ENCODE measurements at regions not wholly inside any gene's neighbourhood (a gene's known extent, or its start where the extent isn't known, plus 50 kb on each side); places are given as distances from the start of the nearest gene placed in this dataset.

GRCh38 chr4:10288830-10289537, 168.2 kb downstream of the ZNF518B start:
- peaks cover 2% of the 10 kb centered on the region for H3K27me3 Mint-ChIP-seq
- ChIA-PET CTCF (no interaction called here), POLR2A (no interaction called here)
- H3K36me3 Mint-ChIP-seq (ENCODE audit: low read depth), result no peaks in the 10 kb centered on the region
- DNase-seq, result no peak
- no peak overlapping the region for H3K4me3 Mint-ChIP-seq
- no peaks in the 10 kb centered on the region for H3K9me3 Mint-ChIP-seq
- H3K27ac Mint-ChIP-seq, result no peak overlapping the region
- peaks cover 5% of the 10 kb centered on the region for H3K4me1 Mint-ChIP-seq

GRCh38 chr4:10285028-10285427, 168.4 kb upstream of the WDR1 start:
- Mint-ChIP-seq H3K36me3 (ENCODE audit: low read depth) (no peaks in the 10 kb centered on the region), H3K4me3 (no peak overlapping the region), H3K9me3 (no peaks in the 10 kb centered on the region), H3K4me1 (peaks cover 5% of the 10 kb centered on the region), H3K27me3 (no peaks in the 10 kb centered on the region), H3K27ac (no peak overlapping the region)
- POLR2A ChIA-PET, result no interaction called here
- DNase-seq, result no peak
- CTCF ChIA-PET, result interaction anchor here (1.0 kb wide), 1 partner anchor 127 kb away, joined by 3 read pairs; no protein-coding TSS in a partner anchor

GRCh38 chr4:10283761-10284160, 167.2 kb upstream of the WDR1 start:
- DNase-seq, result no peak
- H3K27ac Mint-ChIP-seq, result no peak overlapping the region
- no peak overlapping the region for H3K4me3 Mint-ChIP-seq
- H3K27me3 Mint-ChIP-seq, result no peaks in the 10 kb centered on the region
- ChIA-PET CTCF (no interaction called here), POLR2A (no interaction called here)
- H3K9me3 Mint-ChIP-seq, result no peaks in the 10 kb centered on the region
- no peaks in the 10 kb centered on the region for H3K4me1 Mint-ChIP-seq
- H3K36me3 Mint-ChIP-seq (ENCODE audit: low read depth), result no peaks in the 10 kb centered on the region

- no peak for DNase-seq
- CTCF ChIA-PET, result no interaction called here
- no peaks in the 10 kb centered on the region for H3K36me3 Mint-ChIP-seq (ENCODE audit: low read depth)
- no peak overlapping the region for H3K4me3 Mint-ChIP-seq
- H3K4me1 Mint-ChIP-seq, result no peaks in the 10 kb centered on the region
- POLR2A ChIA-PET, result no interaction called here
- H3K27me3 Mint-ChIP-seq, result no peaks in the 10 kb centered on the region
- no peaks in the 10 kb centered on the region for H3K9me3 Mint-ChIP-seq
- no peak overlapping the region for H3K27ac Mint-ChIP-seq
Measured at GRCh38 chr4:10281996-10282395, 165.4 kb upstream of the WDR1 start.

- H3K4me3 Mint-ChIP-seq, result no peak overlapping the region
- CTCF ChIA-PET, result no interaction called here
- no peak overlapping the region for H3K27ac Mint-ChIP-seq
Measured at GRCh38 chr4:10279261-10279660, 162.7 kb upstream of the WDR1 start.

GRCh38 chr4:10278071-10278470, 161.5 kb upstream of the WDR1 start:
- no peak overlapping the region for H3K4me3 Mint-ChIP-seq
- H3K4me1 Mint-ChIP-seq, result no peaks in the 10 kb centered on the region
- H3K27ac Mint-ChIP-seq, result no peak overlapping the region
- ChIA-PET POLR2A (no interaction called here), CTCF (no interaction called here)
- H3K36me3 Mint-ChIP-seq (ENCODE audit: low read depth), result no peaks in the 10 kb centered on the region
- H3K27me3 Mint-ChIP-seq, result no peaks in the 10 kb centered on the region
- DNase-seq, result no peak
- H3K9me3 Mint-ChIP-seq, result no peaks in the 10 kb centered on the region

More at GRCh38 chr4:10279261-10279660, 162.7 kb upstream of the WDR1 start:
- Mint-ChIP-seq H3K27me3 (no peaks in the 10 kb centered on the region), H3K36me3 (ENCODE audit: low read depth) (no peaks in the 10 kb centered on the region), H3K4me1 (no peaks in the 10 kb centered on the region), H3K9me3 (no peaks in the 10 kb centered on the region)
- no peak for DNase-seq
- POLR2A ChIA-PET, result no interaction called here

GRCh38 chr4:10276152-10276551, 159.6 kb upstream of the WDR1 start:
- ChIA-PET POLR2A (no interaction called here), CTCF (no interaction called here)
- no peak overlapping the region for H3K4me3 Mint-ChIP-seq

GRCh38 chr4:10275696-10276095, 159.1 kb upstream of the WDR1 start:
- ChIA-PET CTCF (no interaction called here), POLR2A (no interaction called here)
- H3K27ac Mint-ChIP-seq, result no peak overlapping the region

More at GRCh38 chr4:10276152-10276551, 159.6 kb upstream of the WDR1 start:
- Mint-ChIP-seq H3K27ac (no peak overlapping the region), H3K27me3 (no peaks in the 10 kb centered on the region), H3K9me3 (no peaks in the 10 kb centered on the region), H3K4me1 (no peaks in the 10 kb centered on the region), H3K36me3 (ENCODE audit: low read depth) (no peaks in the 10 kb centered on the region)
- no peak for DNase-seq

GRCh38 chr4:10273030-10273429, 156.4 kb upstream of the WDR1 start:
- Mint-ChIP-seq H3K4me3 (no peak overlapping the region), H3K27ac (no peak overlapping the region), H3K27me3 (no peaks in the 10 kb centered on the region), H3K4me1 (no peaks in the 10 kb centered on the region), H3K9me3 (no peaks in the 10 kb centered on the region), H3K36me3 (ENCODE audit: low read depth) (no peaks in the 10 kb centered on the region)
- DNase-seq, result no peak
- ChIA-PET CTCF (no interaction called here), POLR2A (no interaction called here)

More at GRCh38 chr4:10275696-10276095, 159.1 kb upstream of the WDR1 start:
- Mint-ChIP-seq H3K36me3 (ENCODE audit: low read depth) (no peaks in the 10 kb centered on the region), H3K4me3 (no peak overlapping the region), H3K27me3 (no peaks in the 10 kb centered on the region), H3K9me3 (no peaks in the 10 kb centered on the region), H3K4me1 (no peaks in the 10 kb centered on the region)
- DNase-seq, result no peak

GRCh38 chr4:10272511-10272910, 155.9 kb upstream of the WDR1 start:
- ChIA-PET CTCF (interaction anchor here (1.3 kb wide), 1 partner anchor 107 kb away, joined by 3 read pairs; no protein-coding TSS in a partner anchor), POLR2A (no interaction called here)
- Mint-ChIP-seq H3K4me3 (no peak overlapping the region), H3K4me1 (no peaks in the 10 kb centered on the region), H3K27ac (no peak overlapping the region), H3K27me3 (no peaks in the 10 kb centered on the region), H3K9me3 (no peaks in the 10 kb centered on the region), H3K36me3 (ENCODE audit: low read depth) (no peaks in the 10 kb centered on the region)
- DNase-seq, result no peak

GRCh38 chr4:10267066-10267465, 150.5 kb upstream of the WDR1 start:
- ChIA-PET POLR2A (no interaction called here), CTCF (no interaction called here)
- Mint-ChIP-seq H3K4me3 (no peak overlapping the region), H3K9me3 (no peaks in the 10 kb centered on the region), H3K27ac (no peak overlapping the region), H3K4me1 (no peaks in the 10 kb centered on the region), H3K36me3 (ENCODE audit: low read depth) (no peaks in the 10 kb centered on the region), H3K27me3 (no peaks in the 10 kb centered on the region)
- no peak for DNase-seq

GRCh38 chr4:10260777-10261176, 144.2 kb upstream of the WDR1 start:
- ChIA-PET POLR2A (no interaction called here), CTCF (no interaction called here)
- no peak for DNase-seq
- Mint-ChIP-seq H3K4me1 (no peaks in the 10 kb centered on the region), H3K27me3 (peaks cover 3% of the 10 kb centered on the region), H3K36me3 (ENCODE audit: low read depth) (no peaks in the 10 kb centered on the region), H3K4me3 (no peak overlapping the region), H3K27ac (no peak overlapping the region), H3K9me3 (no peaks in the 10 kb centered on the region)

- ChIA-PET CTCF (no interaction called here), POLR2A (no interaction called here)
- H3K36me3 Mint-ChIP-seq (ENCODE audit: low read depth), result no peaks in the 10 kb centered on the region
Measured at GRCh38 chr4:10259976-10260375, 143.4 kb upstream of the WDR1 start.

GRCh38 chr4:10256203-10256602, 139.6 kb upstream of the WDR1 start:
- ChIA-PET CTCF (no interaction called here), POLR2A (no interaction called here)
- Mint-ChIP-seq H3K4me1 (no peaks in the 10 kb centered on the region), H3K27ac (no peak overlapping the region), H3K4me3 (no peak overlapping the region), H3K9me3 (no peaks in the 10 kb centered on the region), H3K27me3 (peaks cover 3% of the 10 kb centered on the region), H3K36me3 (ENCODE audit: low read depth) (no peaks in the 10 kb centered on the region)
- no peak for DNase-seq

More at GRCh38 chr4:10259976-10260375, 143.4 kb upstream of the WDR1 start:
- Mint-ChIP-seq H3K9me3 (no peaks in the 10 kb centered on the region), H3K4me1 (no peaks in the 10 kb centered on the region), H3K4me3 (no peak overlapping the region), H3K27ac (no peak overlapping the region), H3K27me3 (peaks cover 3% of the 10 kb centered on the region)
- DNase-seq, result no peak

Data from activated CD4-positive, alpha-beta memory T cell treated with anti-CD3 and anti-CD28 coated beads, Interleukin-2, amount 10 ng/mL, durations not matched to agents 7 days and 5 days (primary cell).